ENCODE measurements at regions not wholly inside any gene's neighbourhood (a gene's known extent, or its start where the extent isn't known, plus 50 kb on each side); places are given as distances from the start of the nearest gene placed in this dataset.

DNA sequence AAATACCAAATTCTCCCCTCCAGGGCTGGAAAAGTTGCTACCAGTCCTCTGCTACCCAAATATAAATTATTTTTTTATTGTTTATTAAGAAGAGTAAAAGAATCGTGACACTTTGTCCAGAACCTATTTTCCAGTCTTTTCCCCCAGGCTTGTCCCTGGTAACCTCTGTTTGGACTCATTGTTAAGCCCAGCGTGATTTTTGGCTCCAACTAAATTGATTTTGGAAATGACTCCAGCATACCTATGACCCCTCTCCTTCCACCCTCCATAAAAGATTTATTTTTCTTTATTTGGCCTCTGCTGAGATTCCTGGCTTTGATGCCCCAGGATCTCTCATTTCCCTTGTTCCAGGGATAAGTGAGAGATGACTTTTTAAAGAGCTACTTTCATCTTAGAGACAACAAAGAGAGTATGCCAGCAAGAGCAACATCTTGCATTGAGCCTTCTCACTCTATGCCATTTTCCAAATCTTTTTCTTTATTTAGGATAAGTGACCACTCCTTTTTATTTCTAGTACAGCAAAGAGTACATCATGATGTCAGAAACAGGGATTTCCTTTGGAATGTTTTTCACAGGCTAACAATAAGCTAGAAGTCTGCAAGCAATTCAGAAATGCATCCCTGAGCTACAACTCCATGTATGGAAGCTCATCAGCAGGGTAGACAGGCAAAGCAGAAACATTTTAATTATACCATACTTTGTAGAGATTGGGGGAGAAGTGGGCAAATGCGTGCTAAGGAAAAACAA is 75.8 kb downstream of the DAD1 start:
- H3K9ac ChIP-seq, result no peak overlapping the region

GRCh38 chr14:22512106-22512814 is 76.8 kb downstream of the DAD1 start:
- no peak overlapping the region for H3K9ac ChIP-seq
- peaks cover 97% of the 10 kb centered on the region for H3K4me1 ChIP-seq
- TF ChIP-seq Cebpa-rat (IDR thresholded peaks at IDR 0.05), result no peak
- H3K27me3 ChIP-seq, result no peaks in the 10 kb centered on the region
- H3K36me3 ChIP-seq, result peaks cover 100% of the 10 kb centered on the region
- no peaks in the 10 kb centered on the region for H3K9me3 ChIP-seq
- H3K4me2 ChIP-seq, result peak overlapping the region; percentile 17; the same call in 1 of the 2 replicates
- no peak overlapping the region for H3K27ac ChIP-seq
- H4K20me1 ChIP-seq, result peaks cover 100% of the 10 kb centered on the region
- H3K4me3 ChIP-seq, result no peak overlapping the region

More for the DNA sequence above, 75.8 kb downstream of the DAD1 start:
- Histone ChIP-seq H3K9me3 (no peaks in the 10 kb centered on the region), H3K36me3 (peaks cover 100% of the 10 kb centered on the region), H3K27ac (no peak overlapping the region), H4K20me1 (peaks cover 100% of the 10 kb centered on the region), H3K27me3 (no peaks in the 10 kb centered on the region), H3K4me2 (peak overlapping the region; percentile 11; the same call in 1 of the 2 replicates), H3K4me3 (no peak overlapping the region), H3K4me1 (peaks cover 97% of the 10 kb centered on the region)
- TF ChIP-seq Cebpa-rat (IDR thresholded peaks at IDR 0.05), result no peak

GRCh38 chr14:22510527-22511110 is 78.4 kb downstream of the DAD1 start:
- Histone ChIP-seq H3K36me3 (peaks cover 100% of the 10 kb centered on the region), H3K4me3 (no peak overlapping the region), H3K27ac (no peak overlapping the region), H3K27me3 (no peaks in the 10 kb centered on the region), H3K4me2 (no peak overlapping the region; the same call in 1 of the 2 replicates), H3K4me1 (peaks cover 93% of the 10 kb centered on the region), H4K20me1 (peaks cover 100% of the 10 kb centered on the region), H3K9me3 (no peaks in the 10 kb centered on the region), H3K9ac (no peak overlapping the region)
- no peak for TF ChIP-seq Cebpa-rat (IDR thresholded peaks at IDR 0.05)

- no peak overlapping the region for H3K27ac ChIP-seq
- H4K20me1 ChIP-seq, result peaks cover 100% of the 10 kb centered on the region
- peak overlapping the region; percentile 22; the same call in 1 of the 2 replicates for H3K4me2 ChIP-seq
- peaks cover 93% of the 10 kb centered on the region for H3K4me1 ChIP-seq
- no peaks in the 10 kb centered on the region for H3K27me3 ChIP-seq
- no peak overlapping the region for H3K4me3 ChIP-seq
- no peak overlapping the region for H3K9ac ChIP-seq
- no peaks in the 10 kb centered on the region for H3K9me3 ChIP-seq
- no peak for TF ChIP-seq Cebpa-rat (IDR thresholded peaks at IDR 0.05)
- peaks cover 100% of the 10 kb centered on the region for H3K36me3 ChIP-seq
Observed at GRCh38 chr14:22509751-22510300, 79.2 kb downstream of the DAD1 start.

DNA sequence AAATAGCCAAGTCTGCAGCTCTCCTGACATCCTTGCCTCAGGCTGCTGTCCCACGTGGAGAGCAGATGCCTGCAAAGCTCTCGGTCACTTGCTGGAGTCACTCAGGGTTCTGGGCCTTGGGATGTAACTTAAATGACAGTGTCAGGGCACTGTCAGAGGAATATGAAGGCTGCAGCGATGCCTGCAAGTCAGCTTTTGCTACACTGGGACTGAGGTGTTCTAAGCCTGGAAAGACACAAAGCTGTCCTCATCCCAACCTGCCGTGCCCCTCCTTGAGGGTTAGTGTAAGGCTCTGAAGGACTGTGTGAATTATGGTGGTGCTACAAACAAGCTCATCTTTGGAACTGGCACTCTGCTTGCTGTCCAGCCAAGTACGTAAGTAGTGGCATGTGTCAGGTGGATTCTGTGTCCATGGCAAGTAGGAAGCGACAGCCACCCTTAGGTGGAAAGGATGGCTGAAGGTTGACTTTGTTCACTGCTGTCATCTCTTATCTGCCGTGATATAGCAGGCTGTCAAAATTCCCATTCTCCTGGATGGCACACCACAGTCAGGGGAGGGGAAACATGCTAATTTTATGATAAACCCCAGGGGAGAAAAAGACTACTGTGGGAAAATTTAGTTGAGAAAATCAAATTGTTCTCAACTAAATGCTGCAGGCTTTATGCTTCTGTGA is 79.9 kb downstream of the DAD1 start:
- Histone ChIP-seq H3K27ac (no peak overlapping the region), H3K4me1 (peaks cover 94% of the 10 kb centered on the region), H4K20me1 (peaks cover 100% of the 10 kb centered on the region), H3K36me3 (peaks cover 100% of the 10 kb centered on the region), H3K4me3 (no peak overlapping the region), H3K9ac (no peak overlapping the region), H3K4me2 (0 out of 2 replicates have a peak overlapping the region, but pooled peaks have one; percentile 22), H3K27me3 (no peaks in the 10 kb centered on the region), H3K9me3 (no peaks in the 10 kb centered on the region)
- no peak for TF ChIP-seq Cebpa-rat (IDR thresholded peaks at IDR 0.05)

GRCh38 chr14:22508662-22509035 is 80.4 kb downstream of the DAD1 start:
- Histone ChIP-seq H3K4me3 (no peak overlapping the region), H3K4me1 (peaks cover 94% of the 10 kb centered on the region), H3K9me3 (no peaks in the 10 kb centered on the region), H3K36me3 (peaks cover 100% of the 10 kb centered on the region), H3K27ac (no peak overlapping the region), H3K27me3 (no peaks in the 10 kb centered on the region), H3K9ac (no peak overlapping the region), H3K4me2 (0 out of 2 replicates have a peak overlapping the region, but pooled peaks have one; percentile 22), H4K20me1 (peaks cover 100% of the 10 kb centered on the region)
- no peak for TF ChIP-seq Cebpa-rat (IDR thresholded peaks at IDR 0.05)

- H4K20me1 ChIP-seq, result peaks cover 100% of the 10 kb centered on the region
- H3K9ac ChIP-seq, result no peak overlapping the region
- H3K36me3 ChIP-seq, result peaks cover 100% of the 10 kb centered on the region
- peaks cover 94% of the 10 kb centered on the region for H3K4me1 ChIP-seq
- TF ChIP-seq Cebpa-rat (IDR thresholded peaks at IDR 0.05), result no peak
- H3K9me3 ChIP-seq, result no peaks in the 10 kb centered on the region
- no peaks in the 10 kb centered on the region for H3K27me3 ChIP-seq
- no peak overlapping the region for H3K4me2 ChIP-seq
- H3K27ac ChIP-seq, result no peak overlapping the region
- no peak overlapping the region for H3K4me3 ChIP-seq
Observed at GRCh38 chr14:22508150-22508457, 80.9 kb downstream of the DAD1 start.

- Histone ChIP-seq H3K27ac (no peak overlapping the region), H3K9ac (no peak overlapping the region), H3K36me3 (peaks cover 100% of the 10 kb centered on the region), H3K27me3 (no peaks in the 10 kb centered on the region), H3K9me3 (no peaks in the 10 kb centered on the region), H3K4me2 (no peak overlapping the region), H4K20me1 (peaks cover 100% of the 10 kb centered on the region), H3K4me3 (no peak overlapping the region), H3K4me1 (peaks cover 94% of the 10 kb centered on the region)
- no peak for TF ChIP-seq Cebpa-rat (IDR thresholded peaks at IDR 0.05)
Observed at GRCh38 chr14:22506778-22507351, 82.2 kb downstream of the DAD1 start.

DNA sequence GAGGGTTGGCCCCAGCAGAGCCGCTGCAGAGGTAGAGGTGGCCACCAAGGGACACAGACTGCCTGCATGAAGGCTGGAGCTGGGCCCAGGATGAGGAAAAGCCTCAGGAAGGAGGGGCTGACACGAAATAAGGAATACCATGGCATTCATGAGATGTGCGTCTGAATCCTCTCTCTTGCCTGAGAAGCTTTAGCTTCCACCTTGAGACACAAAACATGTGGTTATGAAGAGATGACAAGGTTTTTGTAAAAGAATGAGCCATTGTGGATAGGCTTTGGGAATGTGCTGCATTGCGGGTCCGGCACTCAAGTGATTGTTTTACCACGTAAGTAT is 82.7 kb downstream of the DAD1 start:
- H4K20me1 ChIP-seq, result peaks cover 100% of the 10 kb centered on the region
- peak overlapping the region; percentile 56 for H3K4me2 ChIP-seq
- peaks cover 100% of the 10 kb centered on the region for H3K36me3 ChIP-seq
- TF ChIP-seq Cebpa-rat (IDR thresholded peaks at IDR 0.05), result no peak
- peaks cover 94% of the 10 kb centered on the region for H3K4me1 ChIP-seq
- H3K4me3 ChIP-seq, result no peak overlapping the region
- no peaks in the 10 kb centered on the region for H3K9me3 ChIP-seq
- H3K27me3 ChIP-seq, result no peaks in the 10 kb centered on the region
- H3K9ac ChIP-seq, result no peak overlapping the region; the same call in 1 of the 2 replicates
- peak overlapping the region; percentile 33; the same call in 1 of the 2 replicates for H3K27ac ChIP-seq

Data from BLaER1 (cell line).